ENCODE measurements at regions not wholly inside any gene's neighbourhood (a gene's known extent, or its start where the extent isn't known, plus 50 kb on each side); places are given as distances from the start of the nearest gene placed in this dataset.

DNA sequence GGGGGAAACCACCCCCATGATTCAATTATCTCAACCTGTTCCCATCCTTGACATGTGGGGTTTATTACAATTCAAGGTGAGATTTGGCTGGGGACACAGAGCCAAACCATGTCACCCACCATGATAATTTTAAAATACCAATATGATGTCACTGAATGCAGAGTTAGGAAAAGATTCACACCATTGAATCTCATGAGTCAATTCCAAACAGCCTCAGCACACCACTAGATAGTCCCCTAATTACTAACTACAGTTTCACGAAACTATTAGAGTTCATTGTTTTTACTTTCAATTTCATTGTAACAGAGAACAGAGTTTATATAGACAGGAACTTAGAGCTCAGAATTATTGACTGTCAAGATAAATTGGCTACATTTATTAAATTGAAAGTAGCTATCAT is 410.2 kb downstream of the FAM47A start:
- TF ChIP-seq CTCF (IDR thresholded peaks at IDR 0.05): no peak
- TF ChIP-seq EP300 (IDR thresholded peaks at IDR 0.05): no peak
- TF ChIP-seq POLR2A (IDR thresholded peaks at IDR 0.05; ENCODE audit: low read depth): no peak
- no peak for TF ChIP-seq POLR2AphosphoS5 (IDR thresholded peaks at IDR 0.05)

All from esophagus muscularis mucosa (tissue), 4 donors.